ENCODE measurements at regions not wholly inside any gene's neighbourhood (a gene's known extent, or its start where the extent isn't known, plus 50 kb on each side); places are given as distances from the start of the nearest gene placed in this dataset.
"Not testable (repeated sequence)": the region's sequence is repeated elsewhere in the genome, so short reads cannot be mapped to it uniquely, and the experiment has no call there.

DNA sequence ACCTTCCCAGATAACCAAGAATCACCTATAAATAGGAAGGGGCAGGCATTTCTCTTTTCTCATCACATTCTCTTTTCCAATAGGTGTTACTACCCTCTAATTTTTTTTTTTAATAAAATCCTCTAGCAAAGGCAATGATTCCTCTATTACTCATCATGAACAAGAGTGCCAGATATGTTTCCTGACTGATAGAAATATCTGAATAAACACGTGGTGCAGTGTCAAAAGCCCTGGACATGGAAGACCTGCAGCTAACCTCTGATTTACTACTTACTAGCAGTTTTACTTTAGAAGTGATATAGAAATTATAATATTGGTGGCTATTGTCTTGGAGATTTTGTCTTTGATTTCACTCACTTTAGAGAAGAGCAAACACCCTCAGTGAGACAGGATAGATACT, 194.6 kb upstream of the SAMSN1 start:
- DNase-seq (ENCODE audit: low read depth, low spot score), result no peak
- no peak overlapping the region for H3K4me3 ChIP-seq (ENCODE audit: low read length)

DNA sequence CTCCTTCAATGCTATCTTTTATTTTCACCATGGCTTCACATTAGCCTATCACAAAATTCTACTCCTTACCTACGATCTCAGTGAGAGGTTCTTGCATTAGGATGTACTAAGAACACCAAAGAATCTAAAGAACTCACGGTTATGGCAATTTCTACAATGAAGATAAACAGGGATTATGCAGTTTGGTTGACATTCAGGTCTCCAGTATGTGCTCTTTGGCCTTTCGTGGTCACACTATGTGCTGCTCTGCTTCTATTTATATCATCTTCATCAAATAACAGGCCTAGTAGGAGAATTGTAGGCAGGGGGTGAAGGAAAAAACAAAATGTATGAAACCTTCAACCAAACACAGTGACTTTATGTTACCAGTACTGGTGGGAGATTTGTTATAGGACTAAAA, 194.0 kb upstream of the SAMSN1 start:
- no peak overlapping the region for H3K4me3 ChIP-seq (ENCODE audit: low read length)
- DNase-seq (ENCODE audit: low read depth, low spot score), result no peak

- H3K4me3 ChIP-seq (ENCODE audit: low read length), result no peak overlapping the region
These were observed 193.5 kb upstream of the SAMSN1 start for GRCh38 chr21:14739590-14739989.

GRCh38 chr21:14738576-14738975, 192.5 kb upstream of the SAMSN1 start:
- not testable (repeated sequence) for DNase-seq (ENCODE audit: low read depth, low spot score); H3K4me3 ChIP-seq (ENCODE audit: low read length)

More at GRCh38 chr21:14739590-14739989, 193.5 kb upstream of the SAMSN1 start:
- DNase-seq (ENCODE audit: low read depth, low spot score), result no peak

- no peak overlapping the region for H3K4me3 ChIP-seq (ENCODE audit: low read length)
- DNase-seq (ENCODE audit: low read depth, low spot score), result peak; percentile 72
These were observed 191.8 kb upstream of the SAMSN1 start for GRCh38 chr21:14737922-14738321.

DNA sequence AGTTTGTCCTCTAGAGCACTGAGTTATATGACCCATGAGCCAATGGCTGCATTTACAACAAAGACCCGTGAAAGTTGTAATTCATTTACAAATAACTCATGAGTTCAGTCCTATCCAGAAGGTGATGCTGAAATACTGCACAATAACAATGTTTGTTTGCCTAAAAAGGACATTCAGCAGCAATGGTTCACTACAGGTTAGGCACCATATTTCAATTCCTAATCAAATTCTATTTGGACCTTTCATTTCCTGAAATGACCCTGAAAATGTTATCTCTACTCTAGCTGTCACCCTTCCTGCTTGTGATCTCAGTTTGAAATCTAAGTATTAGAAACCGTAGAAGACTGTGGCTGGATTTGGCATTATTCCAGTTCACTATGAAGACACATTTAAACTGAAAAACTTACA, 191.2 kb upstream of the SAMSN1 start:
- no peak overlapping the region for H3K4me3 ChIP-seq (ENCODE audit: low read length)
- no peak for DNase-seq (ENCODE audit: low read depth, low spot score)

DNA sequence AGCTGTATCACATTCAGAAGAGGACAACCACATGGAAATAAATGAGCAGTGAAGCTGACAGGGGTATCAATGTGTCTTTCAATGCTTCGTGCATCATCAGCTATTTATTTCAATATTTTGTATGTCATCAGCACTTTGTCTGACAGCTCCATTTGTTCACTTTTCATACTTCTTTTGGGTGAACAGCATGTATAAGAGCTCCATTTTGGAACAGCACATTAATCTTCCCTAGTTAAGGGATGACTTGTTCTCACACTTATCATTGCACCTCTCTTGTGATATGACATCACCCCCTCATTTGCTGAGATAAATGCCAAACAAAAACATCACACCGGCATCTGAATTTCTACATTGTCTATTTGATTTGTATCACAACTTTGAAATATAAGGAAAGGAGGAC, 190.6 kb upstream of the SAMSN1 start:
- no peak overlapping the region for H3K4me3 ChIP-seq (ENCODE audit: low read length)
- DNase-seq (ENCODE audit: low read depth, low spot score), result no peak

DNA sequence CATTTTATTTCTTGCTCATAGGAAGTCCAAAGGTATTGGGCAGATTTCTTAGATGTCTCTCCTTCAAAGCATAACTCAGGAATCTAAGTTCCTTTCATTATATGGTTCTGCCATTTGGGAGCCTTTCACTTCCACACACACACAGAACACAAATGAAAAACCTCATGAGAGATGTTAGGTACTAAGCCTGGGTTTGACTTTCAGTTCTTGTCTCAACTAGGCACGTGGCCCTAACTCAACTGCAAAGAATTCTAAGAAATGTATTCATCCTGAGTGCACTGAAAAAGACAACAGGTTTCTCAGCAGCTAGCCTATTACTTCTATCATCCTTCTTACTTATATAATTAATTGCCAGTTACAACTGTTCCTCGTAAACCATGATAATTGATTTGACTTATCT, 190.0 kb upstream of the SAMSN1 start:
- H3K4me3 ChIP-seq (ENCODE audit: low read length), result no peak overlapping the region
- no peak for DNase-seq (ENCODE audit: low read depth, low spot score)

- no peak for DNase-seq (ENCODE audit: low read depth, low spot score)
These were observed 188.7 kb upstream of the SAMSN1 start for GRCh38 chr21:14734833-14735232.

DNA sequence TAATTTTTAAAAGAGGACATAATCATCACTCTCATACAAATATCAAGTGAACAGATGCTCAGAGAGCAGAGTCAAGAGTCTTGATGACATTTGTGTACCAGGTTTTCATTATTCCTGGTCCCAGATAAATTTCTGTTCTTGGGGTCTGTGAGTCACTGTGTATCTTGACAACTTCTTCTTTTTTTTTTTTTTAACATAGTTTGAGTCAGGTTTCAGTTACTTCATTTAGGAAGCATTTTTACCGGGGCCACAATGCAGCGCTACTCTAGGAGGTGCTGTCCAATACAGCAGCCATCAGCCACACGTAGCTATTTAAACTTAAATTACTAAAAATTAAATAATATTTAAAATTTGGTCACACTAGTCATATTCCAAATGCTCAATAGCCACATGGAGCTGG, 188.1 kb upstream of the SAMSN1 start:
- no peak for DNase-seq (ENCODE audit: low read depth, low spot score)
- no peak overlapping the region for H3K4me3 ChIP-seq (ENCODE audit: low read length)

More at GRCh38 chr21:14734833-14735232, 188.7 kb upstream of the SAMSN1 start:
- H3K4me3 ChIP-seq (ENCODE audit: low read length), result no peak overlapping the region

GRCh38 chr21:14725219-14725618, 179.1 kb upstream of the SAMSN1 start:
- no peak overlapping the region for H3K4me3 ChIP-seq (ENCODE audit: low read length)
- no peak for DNase-seq (ENCODE audit: low read depth, low spot score)

DNA sequence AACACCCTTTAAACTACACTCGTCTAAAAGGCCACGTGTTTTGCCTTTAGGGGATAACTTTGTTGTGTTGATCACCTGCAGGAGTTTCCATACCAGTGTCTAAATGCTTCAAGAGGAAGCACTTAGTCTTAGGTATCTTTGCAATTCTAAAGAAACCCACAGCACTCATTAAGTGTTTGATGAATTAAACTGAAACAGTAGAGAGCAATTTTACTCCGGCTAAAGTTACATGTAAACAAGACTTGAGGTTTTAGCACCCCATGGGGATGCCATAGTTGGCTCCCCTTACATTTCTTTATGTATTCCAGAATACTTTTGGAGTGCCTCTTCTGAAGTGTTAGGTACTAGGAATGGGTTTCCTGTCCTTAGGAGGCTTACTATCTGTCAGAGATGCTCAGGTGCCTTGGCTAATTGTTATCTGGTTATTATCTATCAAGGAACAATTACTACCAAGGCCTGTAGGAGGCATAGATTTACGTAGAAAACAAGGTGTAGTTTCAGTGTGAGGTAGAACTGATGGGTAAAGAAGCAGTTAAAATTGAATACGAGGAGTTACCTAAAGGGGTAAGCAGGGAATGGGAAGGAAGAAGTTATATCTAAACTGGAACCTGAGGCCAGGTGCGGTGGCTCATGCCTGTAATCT, 176.8 kb upstream of the SAMSN1 start:
- DNase-seq (ENCODE audit: low read depth, low spot score), result no peak
- no peak overlapping the region for H3K4me3 ChIP-seq (ENCODE audit: low read length)

GRCh38 chr21:14720237-14720636, 174.1 kb upstream of the SAMSN1 start:
- no peak overlapping the region for H3K4me3 ChIP-seq (ENCODE audit: low read length)
- no peak for DNase-seq (ENCODE audit: low read depth, low spot score)

DNA sequence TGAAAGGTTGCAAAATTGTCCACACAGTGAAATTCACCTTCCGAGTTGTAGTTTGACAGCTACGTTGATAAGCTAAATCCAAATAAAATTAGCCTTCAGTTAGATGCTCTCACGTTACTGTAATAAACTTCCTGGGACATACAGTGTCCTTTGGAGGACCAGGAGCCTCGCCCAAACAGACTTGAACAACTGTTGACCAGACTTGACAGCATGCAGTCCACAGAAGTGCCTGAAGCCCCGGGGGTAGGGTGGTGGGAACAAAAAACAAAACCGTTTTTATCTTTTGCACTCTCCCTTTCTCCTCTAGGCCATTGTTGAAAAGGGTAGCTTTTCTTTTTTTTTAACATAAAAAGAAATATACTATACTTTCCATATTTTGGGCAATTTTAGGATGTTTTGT, 172.8 kb upstream of the SAMSN1 start:
- DNase-seq (ENCODE audit: low read depth, low spot score), result no peak
- no peak overlapping the region for H3K4me3 ChIP-seq (ENCODE audit: low read length)

DNA sequence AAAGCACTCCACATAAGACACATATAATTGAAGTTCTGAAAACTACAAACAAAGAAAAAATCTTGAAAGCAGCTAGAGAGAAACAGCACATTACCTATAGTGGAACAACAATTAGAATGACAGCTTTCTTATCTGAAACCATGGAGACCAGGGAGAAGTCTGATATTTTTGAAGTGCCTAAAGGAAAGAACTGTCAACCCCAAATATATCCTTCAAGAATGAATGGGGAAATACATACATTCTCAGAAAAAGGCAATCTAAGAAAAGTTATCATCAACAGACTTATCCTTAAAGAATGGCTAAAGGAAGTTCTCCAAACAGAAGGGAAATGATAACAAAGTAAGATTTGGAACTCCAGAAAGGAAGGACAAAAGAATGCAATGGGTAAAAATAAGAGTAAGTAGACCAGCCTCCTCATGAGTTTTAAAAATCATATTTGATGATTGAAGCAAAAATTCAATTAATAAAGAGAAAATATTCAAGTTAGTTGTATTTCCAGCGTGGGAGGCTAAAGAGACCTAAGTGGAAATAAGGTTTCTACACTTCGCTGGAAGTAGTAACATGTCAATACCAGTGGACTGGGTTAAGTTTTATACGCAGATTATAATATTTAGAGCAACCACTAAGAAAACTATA, 170.8 kb upstream of the SAMSN1 start:
- no peak overlapping the region for H3K4me3 ChIP-seq (ENCODE audit: low read length)
- DNase-seq (ENCODE audit: low read depth, low spot score), result no peak

DNA sequence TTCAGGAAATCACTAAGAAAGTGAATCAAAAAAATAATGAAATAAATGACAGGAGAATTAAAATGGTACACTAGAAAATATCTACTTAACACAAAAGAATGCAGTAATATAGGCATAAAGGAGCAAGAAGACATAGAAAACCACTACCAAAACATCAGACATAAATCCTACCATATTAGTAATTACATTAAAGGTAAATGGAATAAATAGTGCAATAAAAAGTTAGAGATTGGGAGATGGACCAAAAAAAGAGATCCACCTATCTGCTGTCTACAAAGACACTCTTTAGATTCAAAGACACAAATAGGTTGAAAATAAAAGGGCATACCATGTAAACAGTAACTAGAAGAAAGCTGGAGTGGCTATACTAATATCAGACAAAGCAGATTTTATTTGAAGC, 167.0 kb upstream of the SAMSN1 start:
- no peak overlapping the region for H3K4me3 ChIP-seq (ENCODE audit: low read length)
- no peak for DNase-seq (ENCODE audit: low read depth, low spot score)

GRCh38 chr21:14712121-14712715, 166.1 kb upstream of the SAMSN1 start:
- H3K4me3 ChIP-seq (ENCODE audit: low read length), result no peak overlapping the region
- DNase-seq (ENCODE audit: low read depth, low spot score), result no peak

DNA sequence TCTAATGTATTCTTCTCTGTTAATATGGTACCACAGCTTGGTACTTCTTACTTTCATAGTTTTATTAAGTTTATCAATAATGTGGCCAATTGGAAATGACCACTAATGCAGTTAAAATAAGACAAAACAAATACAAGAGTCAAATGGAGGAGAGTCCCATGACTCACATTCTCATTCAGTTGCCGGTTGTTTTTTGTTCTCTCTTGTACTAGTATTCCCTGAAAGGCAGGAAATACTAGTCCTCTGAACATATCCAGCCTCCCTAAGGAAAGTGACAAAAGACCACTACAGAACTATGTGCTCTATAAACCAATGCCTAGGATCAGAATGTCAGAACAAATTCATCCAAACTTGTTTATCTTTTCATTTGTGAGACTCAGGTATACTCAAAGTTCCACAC, 165.2 kb upstream of the SAMSN1 start:
- no peak for DNase-seq (ENCODE audit: low read depth, low spot score)

DNA sequence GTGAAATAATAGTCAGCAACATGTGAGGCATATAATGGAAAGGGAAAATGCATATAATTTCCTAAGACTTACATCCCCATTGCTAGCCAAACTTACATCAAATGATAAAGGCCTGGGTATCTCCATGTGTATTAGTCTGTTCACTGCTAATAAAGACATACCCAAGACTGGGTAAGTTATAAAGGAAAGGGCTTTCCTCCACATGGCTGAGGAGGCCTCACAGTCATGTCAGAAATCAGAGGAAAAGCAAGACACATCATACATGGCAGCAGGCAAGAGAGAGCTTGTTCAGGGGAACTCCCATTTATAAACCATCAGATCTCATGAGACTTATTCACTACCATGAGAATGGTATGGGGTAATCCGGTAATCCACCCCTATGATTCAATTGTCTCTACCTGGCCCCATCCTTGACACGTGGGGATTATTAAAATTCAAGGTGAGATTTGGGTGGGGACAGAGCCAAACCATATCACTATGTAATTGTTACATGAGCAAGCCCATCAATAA, 161.5 kb upstream of the SAMSN1 start:
- no peak for DNase-seq (ENCODE audit: low read depth, low spot score)

More for the DNA sequence above, 165.2 kb upstream of the SAMSN1 start:
- no peak overlapping the region for H3K4me3 ChIP-seq (ENCODE audit: low read length)

GRCh38 chr21:14706712-14707510, 160.8 kb upstream of the SAMSN1 start:
- DNase-seq (ENCODE audit: low read depth, low spot score), result no peak
- H3K4me3 ChIP-seq (ENCODE audit: low read length), result no peak overlapping the region

More for the DNA sequence above, 161.5 kb upstream of the SAMSN1 start:
- no peak overlapping the region for H3K4me3 ChIP-seq (ENCODE audit: low read length)

Data from Jurkat, Clone E6-1 (cell line).